ENCODE measurements at regions not wholly inside any gene's neighbourhood (a gene's known extent, or its start where the extent isn't known, plus 50 kb on each side); places are given as distances from the start of the nearest gene placed in this dataset.

GRCh38 chr15:91783008-91783407 is 70.5 kb upstream of the SLCO3A1 start:
- TF ChIP-seq CTCF (IDR thresholded peaks at IDR 0.05; ENCODE audit: low read length) (no peak), EZH2 (IDR thresholded peaks at IDR 0.05; ENCODE audit: borderline replicate concordance, low read length) (no peak)
